ENCODE measurements at regions not wholly inside any gene's neighbourhood (a gene's known extent, or its start where the extent isn't known, plus 50 kb on each side); places are given as distances from the start of the nearest gene placed in this dataset.
"Not testable (repeated sequence)": the region's sequence is repeated elsewhere in the genome, so short reads cannot be mapped to it uniquely, and the experiment has no call there.

- H3K9me3 ChIP-seq (ENCODE audit: control insufficient read depth in 2 of 3, insufficient read depth in 1 of 3, low read length in 3 of 3): no peaks in the 10 kb centered on the region
- no peaks in the 10 kb centered on the region for H3K27me3 ChIP-seq (ENCODE audit: control insufficient read depth, insufficient read depth, low read length)
- peak in 3 of 5 donors; percentile 25 to 66 (median 56) for DNase-seq
- intact Hi-C loops (cut with DNase I): no loop called here
- H3K4me1 ChIP-seq (ENCODE audit: control insufficient read depth in 2 of 3, insufficient read depth in 2 of 3, low read depth in 1 of 3, low read length in 3 of 3): no peaks in the 10 kb centered on the region
- FAIRE-seq: no peak
- TF ChIP-seq, protein P1, sequence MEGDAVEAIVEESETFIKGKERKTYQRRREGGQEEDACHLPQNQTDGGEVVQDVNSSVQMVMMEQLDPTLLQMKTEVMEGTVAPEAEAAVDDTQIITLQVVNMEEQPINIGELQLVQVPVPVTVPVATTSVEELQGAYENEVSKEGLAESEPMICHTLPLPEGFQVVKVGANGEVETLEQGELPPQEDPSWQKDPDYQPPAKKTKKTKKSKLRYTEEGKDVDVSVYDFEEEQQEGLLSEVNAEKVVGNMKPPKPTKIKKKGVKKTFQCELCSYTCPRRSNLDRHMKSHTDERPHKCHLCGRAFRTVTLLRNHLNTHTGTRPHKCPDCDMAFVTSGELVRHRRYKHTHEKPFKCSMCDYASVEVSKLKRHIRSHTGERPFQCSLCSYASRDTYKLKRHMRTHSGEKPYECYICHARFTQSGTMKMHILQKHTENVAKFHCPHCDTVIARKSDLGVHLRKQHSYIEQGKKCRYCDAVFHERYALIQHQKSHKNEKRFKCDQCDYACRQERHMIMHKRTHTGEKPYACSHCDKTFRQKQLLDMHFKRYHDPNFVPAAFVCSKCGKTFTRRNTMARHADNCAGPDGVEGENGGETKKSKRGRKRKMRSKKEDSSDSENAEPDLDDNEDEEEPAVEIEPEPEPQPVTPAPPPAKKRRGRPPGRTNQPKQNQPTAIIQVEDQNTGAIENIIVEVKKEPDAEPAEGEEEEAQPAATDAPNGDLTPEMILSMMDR (IDR thresholded peaks at IDR 0.05; ENCODE audit: borderline replicate concordance, extremely low read depth, insufficient read depth): no peak
- H3K4me3 ChIP-seq (ENCODE audit: low read length in 3 of 3): no peak overlapping the region
- H3K27ac ChIP-seq (ENCODE audit: low read depth in 2 of 2, low read length in 2 of 2): no peak overlapping the region
- H3K36me3 ChIP-seq (ENCODE audit: control insufficient read depth in 2 of 3, insufficient read depth in 3 of 3, low read length in 3 of 3): no peaks in the 10 kb centered on the region
- no peak overlapping the region for H3K9ac ChIP-seq (ENCODE audit: low read length in 3 of 3)
Observed at GRCh38 chr10:9140373-9140772, 1085.9 kb downstream of the GATA3 start.

DNA sequence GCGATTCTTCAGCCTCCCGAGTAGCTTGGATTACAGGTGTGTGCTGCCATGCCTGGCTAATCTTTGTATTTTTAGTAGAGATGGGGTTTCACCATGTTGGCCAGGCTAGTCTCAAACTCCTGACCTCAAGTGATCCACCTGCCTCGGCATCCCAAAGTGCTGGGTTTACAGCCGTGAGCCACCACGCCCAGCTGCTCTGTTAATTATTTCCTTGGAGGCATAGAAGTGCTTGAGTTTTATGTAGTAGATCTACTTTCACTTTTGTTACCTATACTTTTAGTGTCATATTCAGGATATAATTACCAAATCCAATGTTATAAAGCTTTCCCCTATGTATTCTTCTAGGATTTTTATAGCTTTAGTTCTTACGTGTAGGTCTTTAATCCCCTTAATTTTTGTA lies 1093.0 kb downstream of the GATA3 start:
- DNase-seq (peak in 3 of 5 donors; percentile 29 to 39 (median 32)), FAIRE-seq (no peak)
- Histone ChIP-seq H3K4me1 (ENCODE audit: control insufficient read depth in 2 of 3, insufficient read depth in 2 of 3, low read depth in 1 of 3, low read length in 3 of 3) (no peaks in the 10 kb centered on the region), H3K9me3 (ENCODE audit: control insufficient read depth in 2 of 3, insufficient read depth in 1 of 3, low read length in 3 of 3) (no peaks in the 10 kb centered on the region), H3K27ac (ENCODE audit: low read depth in 2 of 2, low read length in 2 of 2) (no peak overlapping the region), H3K36me3 (ENCODE audit: control insufficient read depth in 2 of 3, insufficient read depth in 3 of 3, low read length in 3 of 3) (no peaks in the 10 kb centered on the region), H3K27me3 (ENCODE audit: control insufficient read depth, insufficient read depth, low read length) (no peaks in the 10 kb centered on the region), H3K9ac (ENCODE audit: low read length in 3 of 3) (no peak overlapping the region), H3K4me3 (ENCODE audit: low read length in 3 of 3) (no peak overlapping the region)
- intact Hi-C loops (cut with DNase I): no loop called here
- TF ChIP-seq, protein P1 (IDR thresholded peaks at IDR 0.05; ENCODE audit: borderline replicate concordance, extremely low read depth, insufficient read depth): no peak

DNA sequence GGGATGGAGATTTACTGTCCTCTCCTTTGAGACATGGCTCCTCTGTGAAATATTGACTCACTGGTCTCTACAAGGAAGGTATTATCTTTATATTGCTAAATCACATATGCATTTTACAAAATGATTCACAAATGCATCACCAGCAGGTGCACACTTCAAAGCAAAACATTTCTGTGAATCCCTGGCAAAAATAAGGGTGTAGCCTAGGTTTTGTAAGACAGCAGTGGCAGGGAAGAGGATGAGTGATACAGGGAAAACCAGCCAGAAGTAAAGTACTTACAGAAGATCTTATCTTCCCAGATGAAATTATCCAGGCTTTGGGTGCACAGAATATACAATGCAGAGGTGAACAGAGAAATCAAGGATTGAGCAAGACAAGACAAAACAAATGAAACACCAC lies 1094.6 kb downstream of the GATA3 start:
- intact Hi-C loops (cut with DNase I): no loop called here
- Histone ChIP-seq H3K4me3 (ENCODE audit: low read length in 3 of 3) (no peak overlapping the region), H3K4me1 (ENCODE audit: control insufficient read depth in 2 of 3, insufficient read depth in 2 of 3, low read depth in 1 of 3, low read length in 3 of 3) (no peaks in the 10 kb centered on the region), H3K27me3 (ENCODE audit: control insufficient read depth, insufficient read depth, low read length) (no peaks in the 10 kb centered on the region), H3K27ac (ENCODE audit: low read depth in 2 of 2, low read length in 2 of 2) (no peak overlapping the region), H3K36me3 (ENCODE audit: control insufficient read depth in 2 of 3, insufficient read depth in 3 of 3, low read length in 3 of 3) (no peaks in the 10 kb centered on the region), H3K9me3 (ENCODE audit: control insufficient read depth in 2 of 3, insufficient read depth in 1 of 3, low read length in 3 of 3) (no peaks in the 10 kb centered on the region), H3K9ac (ENCODE audit: low read length in 3 of 3) (no peak overlapping the region)
- TF ChIP-seq, protein P1 (IDR thresholded peaks at IDR 0.05; ENCODE audit: borderline replicate concordance, extremely low read depth, insufficient read depth): no peak
- no peak for DNase-seq
- no peak for FAIRE-seq

DNA sequence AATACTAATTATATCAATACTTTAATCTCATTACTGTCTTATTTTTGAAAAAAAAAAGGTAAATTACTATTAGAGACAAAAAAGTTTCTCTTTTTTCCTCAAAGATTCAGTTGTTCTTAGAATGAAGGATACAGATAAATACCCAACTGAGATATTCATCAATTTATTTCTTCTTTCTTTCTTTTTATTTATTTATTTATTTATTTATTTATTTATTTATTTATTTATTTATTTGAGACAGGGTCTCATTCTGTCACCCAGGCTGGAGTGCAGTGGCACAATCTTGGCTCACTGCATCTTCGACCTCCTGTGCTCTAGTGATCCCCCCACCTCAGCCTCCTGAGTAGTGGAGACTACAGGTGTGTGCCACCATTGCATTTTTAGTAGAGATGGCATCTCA lies 1098.6 kb downstream of the GATA3 start:
- H3K4me3 ChIP-seq (ENCODE audit: low read length in 3 of 3); H3K36me3 ChIP-seq (ENCODE audit: control insufficient read depth in 2 of 3, insufficient read depth in 3 of 3, low read length in 3 of 3); H3K9me3 ChIP-seq (ENCODE audit: control insufficient read depth in 2 of 3, insufficient read depth in 1 of 3, low read length in 3 of 3); H3K27me3 ChIP-seq (ENCODE audit: control insufficient read depth, insufficient read depth, low read length); DNase-seq; H3K27ac ChIP-seq (ENCODE audit: low read depth in 2 of 2, low read length in 2 of 2); FAIRE-seq; H3K4me1 ChIP-seq (ENCODE audit: control insufficient read depth in 2 of 3, insufficient read depth in 2 of 3, low read depth in 1 of 3, low read length in 3 of 3); intact Hi-C loops (cut with DNase I); H3K9ac ChIP-seq (ENCODE audit: low read length in 3 of 3): not testable (repeated sequence)

Measured in kidney (tissue), 13 donors.